ENCODE measurements at regions not wholly inside any gene's neighbourhood (a gene's known extent, or its start where the extent isn't known, plus 50 kb on each side); places are given as distances from the start of the nearest gene placed in this dataset.
A peak's percentile ranks its signal among the peaks of the same experiment; 100 is the strongest.
"Not testable (repeated sequence)": the region's sequence is repeated elsewhere in the genome, so short reads cannot be mapped to it uniquely, and the experiment has no call there.

GRCh38 chr5:67799732-67800234, 415.8 kb upstream of the PIK3R1 start (continued):
- TF ChIP-seq ZFP37 (tag by site-specific recombination; IDR thresholded peaks at IDR 0.05) = no peak

DNA sequence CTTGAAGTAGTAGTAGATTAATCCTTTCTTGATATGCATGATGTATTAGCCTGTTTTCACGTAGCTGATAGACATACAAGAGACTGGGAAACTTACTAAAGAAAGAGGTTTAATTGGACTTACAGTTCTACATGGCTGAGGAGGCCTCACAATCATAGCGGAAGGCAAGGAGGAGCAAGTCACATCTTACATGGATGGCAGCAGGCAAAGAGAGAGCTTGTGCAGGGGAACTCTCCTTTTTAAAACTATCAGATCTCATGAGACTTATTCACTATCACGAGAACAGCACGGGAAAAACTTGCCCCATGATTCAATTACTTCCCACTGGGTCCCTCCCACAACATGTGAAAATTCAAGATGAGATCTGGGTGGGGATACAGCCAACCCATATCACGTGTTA, 417.1 kb upstream of the PIK3R1 start:
- POLR2A ChIA-PET; H3K9me3 ChIP-seq (ENCODE audit: control insufficient read depth, insufficient read depth, low read depth, low read length); H3K4me3 ChIP-seq (ENCODE audit: low read depth, low read length); H3K4me1 ChIP-seq (ENCODE audit: control insufficient read depth, insufficient read depth, low read length); H3K27ac ChIP-seq (ENCODE audit: extremely low read depth, low read depth, low read length); H3K36me3 ChIP-seq (ENCODE audit: control insufficient read depth in 2 of 2, insufficient read depth in 1 of 2, low read length in 2 of 2): not testable (repeated sequence)
- CTCF ChIA-PET = interaction anchor here (0.7 kb wide), 1 partner anchor 454 kb away, joined by 3 read pairs; no protein-coding TSS in a partner anchor
- TF ChIP-seq SETDB1 (IDR thresholded peaks at IDR 0.05; ENCODE audit: insufficient read length, low read length) = peak; percentile 72

DNA sequence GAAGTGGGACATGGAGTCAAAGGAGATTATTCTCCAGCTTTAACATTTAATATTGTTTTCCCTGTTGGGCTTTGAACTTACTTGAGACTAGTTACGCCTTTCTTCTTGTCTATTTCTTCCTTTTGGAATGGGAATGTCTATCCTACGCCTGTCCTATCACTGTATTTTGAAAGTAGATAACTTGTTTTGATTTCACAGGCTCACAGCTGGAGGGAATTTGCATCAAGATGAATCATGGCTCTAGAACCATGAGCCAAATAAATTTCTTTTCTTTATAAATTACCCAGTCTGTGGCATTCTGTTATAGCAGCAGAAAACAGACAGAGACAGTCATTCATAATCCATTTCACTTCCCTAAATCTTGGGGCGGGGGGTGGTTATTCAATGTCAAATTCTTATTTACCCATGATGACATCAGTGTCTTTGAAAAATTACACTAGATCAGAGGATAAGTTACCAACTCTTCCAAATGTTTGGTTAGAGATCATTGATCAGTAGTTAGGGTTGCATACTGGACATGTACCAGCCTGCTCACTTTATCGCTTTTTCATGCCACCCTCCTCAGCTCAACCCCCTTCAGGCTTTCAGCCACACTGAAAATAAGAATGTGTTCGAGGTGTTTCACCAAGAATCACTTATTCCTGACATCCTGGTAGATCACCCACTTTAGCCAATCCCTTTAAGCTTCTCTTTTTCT, 419.6 kb upstream of the PIK3R1 start:
- ChIA-PET POLR2A (no interaction called here), CTCF (interaction anchor here (0.8 kb wide), 1 partner anchor 21 kb away, joined by 3 read pairs; no protein-coding TSS in a partner anchor)
- no peaks in the 10 kb centered on the region for H3K9me3 ChIP-seq (ENCODE audit: control insufficient read depth, insufficient read depth, low read depth, low read length)
- peaks cover 0 to 9% of the 10 kb centered on the region in 2 experiments; a peak in 1 of 3 replicates for H3K36me3 ChIP-seq (ENCODE audit: control insufficient read depth in 2 of 2, insufficient read depth in 1 of 2, low read length in 2 of 2)
- H3K4me3 ChIP-seq (ENCODE audit: low read depth, low read length) = no peak overlapping the region
- TF ChIP-seq ZNF621 (tag by site-specific recombination; IDR thresholded peaks at IDR 0.05) (no peak), MYNN (tag by site-specific recombination; IDR thresholded peaks at IDR 0.05; ENCODE audit: borderline replicate concordance) (no peak), ATF2 (tag by site-specific recombination; IDR thresholded peaks at IDR 0.05; ENCODE audit: low read depth) (no peak), AEBP2 (tag by site-specific recombination; IDR thresholded peaks at IDR 0.05; ENCODE audit: borderline replicate concordance) (no peak), ZNF423 (tag by site-specific recombination; IDR thresholded peaks at IDR 0.05) (no peak), ZBTB17 (tag by site-specific recombination; IDR thresholded peaks at IDR 0.05) (no peak), ZNF654 (tag by site-specific recombination; IDR thresholded peaks at IDR 0.05; ENCODE audit: low read depth) (no peak)
- no peaks in the 10 kb centered on the region for H3K4me1 ChIP-seq (ENCODE audit: control insufficient read depth, insufficient read depth, low read length)
- H3K27ac ChIP-seq (ENCODE audit: extremely low read depth, low read depth, low read length) = no peak overlapping the region

DNA sequence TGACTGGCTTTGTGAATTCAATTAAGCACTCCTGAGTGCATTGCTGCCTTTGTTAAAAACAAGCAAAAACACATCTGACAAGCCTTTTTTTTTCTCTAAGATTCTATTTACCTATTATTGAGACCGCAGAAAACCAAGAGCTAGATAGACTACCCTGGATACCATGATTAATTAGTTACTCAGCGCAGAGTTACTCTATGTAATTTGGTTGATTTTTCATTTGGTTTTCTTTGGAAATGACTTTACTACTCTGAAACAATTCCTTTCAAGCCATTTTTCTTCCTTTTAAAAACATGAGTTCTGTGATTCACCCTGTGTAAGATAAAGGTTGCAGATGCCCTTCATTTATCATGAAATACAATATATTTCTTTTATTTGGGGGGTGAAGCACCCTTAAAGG, 421.6 kb upstream of the PIK3R1 start:
- H3K27ac ChIP-seq (ENCODE audit: extremely low read depth, low read depth, low read length) = no peak overlapping the region
- POLR2A ChIA-PET = no interaction called here
- H3K36me3 ChIP-seq (ENCODE audit: control insufficient read depth in 2 of 2, insufficient read depth in 1 of 2, low read length in 2 of 2) = no peaks in the 10 kb centered on the region
- no peaks in the 10 kb centered on the region for H3K9me3 ChIP-seq (ENCODE audit: control insufficient read depth, insufficient read depth, low read depth, low read length)
- no peak overlapping the region for H3K4me3 ChIP-seq (ENCODE audit: low read depth, low read length)
- CTCF ChIA-PET = interaction anchor here (0.7 kb wide), 1 partner anchor 772 kb away, joined by 4 read pairs; no protein-coding TSS in a partner anchor
- no peaks in the 10 kb centered on the region for H3K4me1 ChIP-seq (ENCODE audit: control insufficient read depth, insufficient read depth, low read length)
- TF ChIP-seq ZBTB21 (tag by site-specific recombination; IDR thresholded peaks at IDR 0.05) (no peak), MZF1 (tag by site-specific recombination; IDR thresholded peaks at IDR 0.05; ENCODE audit: borderline replicate concordance) (no peak), ZFP41 (tag by site-specific recombination; IDR thresholded peaks at IDR 0.05; ENCODE audit: borderline replicate concordance) (no peak), ZNF23 (tag by site-specific recombination; IDR thresholded peaks at IDR 0.05; ENCODE audit: borderline replicate concordance) (no peak), ZNF248 (tag by site-specific recombination; IDR thresholded peaks at IDR 0.05) (no peak), ZNF274 (IDR thresholded peaks at IDR 0.05; ENCODE audit: low read length) (no peak), ZNF274 (tag by site-specific recombination; IDR thresholded peaks at IDR 0.05; ENCODE audit: borderline replicate concordance) (no peak)
- TF ChIP-seq, protein P1, sequence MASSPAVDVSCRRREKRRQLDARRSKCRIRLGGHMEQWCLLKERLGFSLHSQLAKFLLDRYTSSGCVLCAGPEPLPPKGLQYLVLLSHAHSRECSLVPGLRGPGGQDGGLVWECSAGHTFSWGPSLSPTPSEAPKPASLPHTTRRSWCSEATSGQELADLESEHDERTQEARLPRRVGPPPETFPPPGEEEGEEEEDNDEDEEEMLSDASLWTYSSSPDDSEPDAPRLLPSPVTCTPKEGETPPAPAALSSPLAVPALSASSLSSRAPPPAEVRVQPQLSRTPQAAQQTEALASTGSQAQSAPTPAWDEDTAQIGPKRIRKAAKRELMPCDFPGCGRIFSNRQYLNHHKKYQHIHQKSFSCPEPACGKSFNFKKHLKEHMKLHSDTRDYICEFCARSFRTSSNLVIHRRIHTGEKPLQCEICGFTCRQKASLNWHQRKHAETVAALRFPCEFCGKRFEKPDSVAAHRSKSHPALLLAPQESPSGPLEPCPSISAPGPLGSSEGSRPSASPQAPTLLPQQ (tag by site-specific recombination; IDR thresholded peaks at IDR 0.05) = no peak

All from HEK293 (cell line).